GM13977 (cell line): ENCODE measurements at regions not wholly inside any gene's neighbourhood (a gene's known extent, or its start where the extent isn't known, plus 50 kb on each side); places are given as distances from the start of the nearest gene placed in this dataset.
"Not testable (repeated sequence)": the region's sequence is repeated elsewhere in the genome, so short reads cannot be mapped to it uniquely, and the experiment has no call there.

Experiments used
- DNase-seq: peaks from one replicate; pipeline ENCODE4 v3.0.0; 2012; ENCODE audit warnings: low spot score
- in situ Hi-C: fragments of 300-500 bp; cut with MboI; formaldehyde crosslinking; loops from one replicate; pipeline ENCODE4 v1.12.0; 2022; ENCODE audit warnings: low sequenced_read_pairs, low pct_unique_long_range_greater_than_20kb, mixed read lengths, inconsistent platforms; ENCODE audit not compliant: unreplicated experiment
- TF ChIP-seq, protein P1 (sequence below): IDR thresholded peaks from 2 replicates; pipeline ENCODE4 v1.5.1; 2012; ENCODE audit warnings: mild to moderate bottlenecking, control low read depth; ENCODE audit not compliant: insufficient read depth; ENCODE audit errors: extremely low read depth, missing control alignments

DNA sequence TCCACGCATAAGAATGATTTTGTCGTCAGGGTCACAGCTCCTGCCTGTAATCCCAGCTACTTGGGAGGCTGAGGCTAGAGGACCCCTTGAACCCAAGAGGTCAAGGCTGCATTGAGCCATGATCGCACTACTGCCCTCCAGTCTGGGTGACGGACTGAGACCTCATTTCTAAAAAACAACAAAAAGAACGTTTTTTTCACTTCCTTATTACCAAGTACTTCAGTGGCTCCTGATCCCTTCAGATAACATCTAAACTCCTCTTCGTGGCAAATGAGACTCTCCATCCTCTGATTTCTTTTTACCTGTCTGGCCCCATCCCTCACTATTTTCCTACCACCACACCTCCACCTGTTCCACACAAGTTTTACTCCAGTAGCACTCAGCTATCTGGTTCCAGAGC is 105.4 kb upstream of the TLK1 start:
- TF ChIP-seq, protein P1, sequence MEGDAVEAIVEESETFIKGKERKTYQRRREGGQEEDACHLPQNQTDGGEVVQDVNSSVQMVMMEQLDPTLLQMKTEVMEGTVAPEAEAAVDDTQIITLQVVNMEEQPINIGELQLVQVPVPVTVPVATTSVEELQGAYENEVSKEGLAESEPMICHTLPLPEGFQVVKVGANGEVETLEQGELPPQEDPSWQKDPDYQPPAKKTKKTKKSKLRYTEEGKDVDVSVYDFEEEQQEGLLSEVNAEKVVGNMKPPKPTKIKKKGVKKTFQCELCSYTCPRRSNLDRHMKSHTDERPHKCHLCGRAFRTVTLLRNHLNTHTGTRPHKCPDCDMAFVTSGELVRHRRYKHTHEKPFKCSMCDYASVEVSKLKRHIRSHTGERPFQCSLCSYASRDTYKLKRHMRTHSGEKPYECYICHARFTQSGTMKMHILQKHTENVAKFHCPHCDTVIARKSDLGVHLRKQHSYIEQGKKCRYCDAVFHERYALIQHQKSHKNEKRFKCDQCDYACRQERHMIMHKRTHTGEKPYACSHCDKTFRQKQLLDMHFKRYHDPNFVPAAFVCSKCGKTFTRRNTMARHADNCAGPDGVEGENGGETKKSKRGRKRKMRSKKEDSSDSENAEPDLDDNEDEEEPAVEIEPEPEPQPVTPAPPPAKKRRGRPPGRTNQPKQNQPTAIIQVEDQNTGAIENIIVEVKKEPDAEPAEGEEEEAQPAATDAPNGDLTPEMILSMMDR, result no peak
- in situ Hi-C loops, result no loop called here

DNA sequence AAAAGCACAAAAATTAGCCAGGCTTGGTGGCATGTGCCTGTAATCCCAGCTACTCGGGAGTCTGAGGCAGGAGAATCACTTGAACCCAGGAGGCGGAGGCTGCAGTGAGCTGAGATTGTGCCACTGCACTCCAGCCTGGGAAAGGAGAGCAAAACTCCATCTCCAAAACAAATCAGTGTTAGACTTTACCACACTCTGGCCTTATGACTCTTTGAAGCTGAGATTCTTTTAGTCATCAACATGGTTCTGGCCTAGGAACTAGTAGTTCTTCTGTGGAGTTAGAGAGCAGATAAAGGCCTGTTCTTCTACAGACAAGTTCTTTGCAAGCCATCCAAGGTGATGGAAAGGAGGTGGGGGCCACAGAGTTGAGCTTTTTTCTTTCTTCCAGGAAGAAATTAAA is 100.8 kb upstream of the TLK1 start:
- DNase-seq, in situ Hi-C loops: not testable (repeated sequence)

More for the DNA sequence above, 105.4 kb upstream of the TLK1 start:
- no peak for DNase-seq

DNA sequence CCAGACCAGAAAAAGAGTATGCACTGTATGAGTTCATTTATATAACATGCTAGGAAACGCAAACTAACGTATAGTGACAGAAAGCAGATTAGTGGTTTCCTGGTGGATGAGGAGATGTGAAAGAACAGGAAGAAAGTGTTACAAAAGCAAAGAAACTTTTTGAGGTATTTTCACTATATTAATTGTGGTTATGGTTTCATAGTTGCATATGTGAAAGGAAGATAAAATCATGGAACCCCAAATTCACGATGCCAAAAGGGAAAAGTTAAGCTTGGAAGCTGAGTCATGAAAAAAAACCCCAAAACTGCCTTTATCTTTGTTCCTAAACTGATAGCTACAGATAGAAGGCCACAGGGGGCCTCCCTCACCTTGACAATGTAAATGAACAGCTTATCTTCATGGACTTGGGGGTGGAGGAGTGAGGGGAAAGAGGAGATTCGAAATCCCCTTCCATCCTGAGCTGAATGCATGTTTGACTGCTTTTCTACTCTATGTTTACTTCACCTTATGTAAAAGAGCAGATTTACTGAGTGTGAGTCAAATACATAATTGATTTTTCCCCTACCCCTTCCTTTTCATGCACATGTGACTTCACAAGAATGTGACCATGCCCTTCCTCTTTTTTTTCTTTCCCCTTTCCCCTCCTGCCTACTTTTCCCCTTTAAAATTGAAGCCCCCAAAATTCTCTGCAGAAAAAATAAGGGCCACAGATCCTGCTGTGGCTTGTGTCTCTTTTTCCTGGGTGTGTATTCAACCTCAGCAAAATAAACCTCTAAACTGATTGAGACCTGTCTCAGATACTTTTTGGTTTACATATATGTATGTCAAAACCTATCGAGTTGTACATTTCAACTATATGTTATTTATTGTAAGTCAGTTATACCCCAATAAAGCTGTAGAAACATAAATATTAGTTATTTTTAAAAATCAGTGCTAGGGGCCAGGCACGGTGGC is 100.1 kb upstream of the TLK1 start:
- TF ChIP-seq, protein P1, result peak; percentile 32
- in situ Hi-C loops, result no loop called here
- peak; percentile 51 for DNase-seq

DNA sequence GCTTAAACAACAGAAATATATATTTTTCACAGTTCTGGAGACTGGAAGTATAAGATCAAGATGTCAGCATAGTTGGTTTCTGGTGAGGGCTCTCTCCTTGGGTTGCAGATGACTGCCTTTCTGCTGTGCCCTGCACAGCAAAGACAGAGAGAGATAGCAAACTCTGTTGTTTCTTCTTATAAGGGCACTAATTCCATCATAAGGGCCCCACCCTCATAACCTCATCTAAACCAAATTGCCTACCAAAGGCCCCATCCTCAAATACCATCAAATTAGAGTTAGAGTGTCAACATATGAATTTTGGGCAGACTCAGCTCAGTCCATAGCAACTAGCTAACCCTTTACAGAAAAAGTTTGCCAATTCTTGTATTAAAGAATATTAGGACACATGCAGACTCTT is 94.0 kb upstream of the TLK1 start:
- TF ChIP-seq, protein P1, result no peak
- in situ Hi-C loops, result no loop called here
- DNase-seq, result no peak

DNA sequence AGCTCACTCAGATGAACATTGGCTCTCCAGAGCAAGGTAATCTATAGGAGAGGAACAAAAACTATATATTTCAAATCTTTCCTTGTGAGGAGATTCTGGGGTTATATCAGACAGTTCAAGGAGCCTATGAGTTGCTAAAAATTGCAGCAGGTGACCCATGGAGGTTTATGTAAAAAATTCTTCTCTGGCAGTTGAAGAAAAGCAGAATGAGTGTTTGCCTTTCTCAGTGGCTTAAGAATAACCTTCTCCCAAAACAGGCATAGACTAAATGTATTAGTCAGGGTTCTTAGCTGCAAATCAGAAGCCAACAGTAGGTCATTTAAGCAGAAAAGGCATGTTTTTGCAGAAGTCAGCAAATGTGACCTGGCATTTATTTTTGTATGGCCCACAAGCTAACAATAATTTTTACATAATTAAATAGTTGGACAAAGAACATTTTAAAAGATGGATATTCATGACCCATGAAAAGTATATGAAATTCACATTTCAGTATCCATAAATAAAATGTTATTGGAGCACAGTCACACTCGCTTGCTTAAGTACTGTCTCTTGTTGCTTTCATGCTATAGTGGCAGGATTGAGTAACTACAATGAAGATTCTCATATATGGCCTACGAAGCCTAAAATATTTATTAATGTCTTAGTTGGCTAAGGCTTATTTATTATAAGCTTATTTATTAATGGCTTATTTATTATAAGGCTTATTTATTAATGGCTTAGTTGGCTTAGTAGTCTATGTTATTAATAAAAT is 93.4 kb upstream of the TLK1 start:
- no peak for DNase-seq
- TF ChIP-seq, protein P1, result no peak
- in situ Hi-C loops, result no loop called here

DNA sequence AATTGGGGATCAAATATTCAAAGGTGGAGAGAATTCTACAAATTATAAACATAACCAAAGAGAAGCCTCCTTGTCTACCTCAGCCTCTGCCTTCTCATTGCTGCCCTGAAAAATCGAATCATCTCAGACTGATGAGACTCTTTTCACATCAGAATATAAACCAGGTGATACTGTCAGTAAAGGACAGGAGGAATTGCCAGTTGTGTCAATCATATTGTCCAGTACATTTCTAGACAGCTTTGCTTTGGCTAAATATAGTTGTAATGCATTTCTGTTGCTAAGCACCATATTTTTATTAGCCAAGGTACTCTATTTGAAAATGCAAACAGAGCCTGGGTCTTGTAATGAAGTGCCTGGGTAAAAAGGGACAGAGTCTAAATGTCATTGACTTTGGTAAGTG is 92.6 kb upstream of the TLK1 start:
- TF ChIP-seq, protein P1, result no peak
- no peak for DNase-seq
- in situ Hi-C loops, result no loop called here

DNA sequence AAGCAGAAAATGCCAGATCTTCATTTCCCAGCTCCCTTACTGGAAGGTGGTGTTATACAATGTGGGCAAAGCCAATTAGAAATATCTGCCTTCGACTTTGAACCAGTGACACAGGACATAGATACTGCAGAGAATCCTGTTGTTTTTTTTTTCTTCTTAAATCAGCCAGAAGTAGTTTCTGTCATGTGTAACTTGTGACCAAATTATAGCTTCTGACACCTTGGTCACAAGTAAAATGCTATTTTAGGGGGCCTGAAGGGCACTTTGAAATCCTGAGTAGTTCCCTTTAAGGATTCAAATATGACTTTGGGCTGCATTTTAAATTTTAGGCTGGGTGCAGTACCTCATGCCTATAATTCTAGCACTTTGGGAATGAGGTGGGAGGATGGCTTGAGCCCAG is 89.0 kb upstream of the TLK1 start:
- no peak for DNase-seq
- TF ChIP-seq, protein P1, result no peak
- in situ Hi-C loops, result no loop called here
